ENCODE measurements at regions not wholly inside any gene's neighbourhood (a gene's known extent, or its start where the extent isn't known, plus 50 kb on each side); places are given as distances from the start of the nearest gene placed in this dataset.

DNA sequence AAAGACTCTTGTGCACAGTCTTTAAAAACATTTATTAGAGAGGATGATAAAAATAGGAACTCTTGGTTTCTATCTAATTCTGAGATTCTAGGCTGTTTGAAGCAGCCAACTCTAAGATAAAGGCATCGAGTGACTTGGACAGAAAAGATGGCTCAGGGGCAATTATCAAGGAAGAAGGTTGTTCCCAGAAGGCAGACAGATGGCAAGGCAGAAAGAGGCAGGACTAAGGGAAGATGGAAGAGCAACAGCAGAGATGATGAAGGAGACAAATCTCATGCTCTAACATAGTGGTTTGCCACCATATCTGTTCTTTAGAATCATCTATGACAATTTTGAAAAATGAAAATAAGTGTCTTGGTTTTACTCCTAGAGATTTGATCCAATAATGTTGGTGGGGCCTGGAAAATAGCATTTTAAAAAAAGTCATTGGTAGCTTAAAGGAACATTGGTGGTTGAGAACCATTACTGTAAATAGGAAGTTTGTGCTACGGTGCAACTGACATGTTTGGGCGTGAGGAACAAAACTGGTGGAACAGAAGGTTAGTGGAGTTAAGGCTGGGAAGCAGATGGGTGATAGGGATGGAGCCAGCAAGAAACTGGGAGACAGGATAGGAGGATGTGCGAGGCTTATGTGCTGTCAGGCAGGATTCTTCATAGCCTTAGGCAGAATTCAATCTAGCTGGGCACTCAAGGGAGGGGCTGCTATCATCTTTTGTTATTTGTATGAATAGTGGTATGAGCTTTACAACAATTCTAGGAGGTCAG lies 751.1 kb downstream of the DHX35 start:
- TF ChIP-seq, protein P1, sequence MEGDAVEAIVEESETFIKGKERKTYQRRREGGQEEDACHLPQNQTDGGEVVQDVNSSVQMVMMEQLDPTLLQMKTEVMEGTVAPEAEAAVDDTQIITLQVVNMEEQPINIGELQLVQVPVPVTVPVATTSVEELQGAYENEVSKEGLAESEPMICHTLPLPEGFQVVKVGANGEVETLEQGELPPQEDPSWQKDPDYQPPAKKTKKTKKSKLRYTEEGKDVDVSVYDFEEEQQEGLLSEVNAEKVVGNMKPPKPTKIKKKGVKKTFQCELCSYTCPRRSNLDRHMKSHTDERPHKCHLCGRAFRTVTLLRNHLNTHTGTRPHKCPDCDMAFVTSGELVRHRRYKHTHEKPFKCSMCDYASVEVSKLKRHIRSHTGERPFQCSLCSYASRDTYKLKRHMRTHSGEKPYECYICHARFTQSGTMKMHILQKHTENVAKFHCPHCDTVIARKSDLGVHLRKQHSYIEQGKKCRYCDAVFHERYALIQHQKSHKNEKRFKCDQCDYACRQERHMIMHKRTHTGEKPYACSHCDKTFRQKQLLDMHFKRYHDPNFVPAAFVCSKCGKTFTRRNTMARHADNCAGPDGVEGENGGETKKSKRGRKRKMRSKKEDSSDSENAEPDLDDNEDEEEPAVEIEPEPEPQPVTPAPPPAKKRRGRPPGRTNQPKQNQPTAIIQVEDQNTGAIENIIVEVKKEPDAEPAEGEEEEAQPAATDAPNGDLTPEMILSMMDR (conservative IDR thresholded peaks at IDR 0.05), result no peak
- no peak for TF ChIP-seq EZH2 (IDR thresholded peaks at IDR 0.05; ENCODE audit: low read depth)
